Left ventricle myocardium superior (tissue), 1 donor: ENCODE measurements at regions not wholly inside any gene's neighbourhood (a gene's known extent, or its start where the extent isn't known, plus 50 kb on each side); places are given as distances from the start of the nearest gene placed in this dataset.
"Not testable (repeated sequence)": the region's sequence is repeated elsewhere in the genome, so short reads cannot be mapped to it uniquely, and the experiment has no call there.

Experiments
- ATAC-seq: fragments of 200-7000 bp; cut with Tn5 transposase; one replicate; pipeline ENCODE4 v1.9.1; 2020; ENCODE audit warnings: mild to moderate bottlenecking, moderate library complexity
- DNase-seq: peaks from one replicate; pipeline ENCODE4 v3.0.0-alpha.2; 2020
- intact Hi-C: fragments of 100-400 bp; cut with micrococcal nuclease; formaldehyde crosslinking; loops from one replicate; pipeline ENCODE4 v1.11.0; 2022
- donor health status: DM: no; HTN: yes; CAD: no; lungs with severe emphysema.

- DNase-seq (no peak), ATAC-seq (no peak)
- intact Hi-C loops, result no loop called here
Measured at GRCh38 chr6:118367314-118367713, 180.8 kb upstream of the PLN start.

DNA sequence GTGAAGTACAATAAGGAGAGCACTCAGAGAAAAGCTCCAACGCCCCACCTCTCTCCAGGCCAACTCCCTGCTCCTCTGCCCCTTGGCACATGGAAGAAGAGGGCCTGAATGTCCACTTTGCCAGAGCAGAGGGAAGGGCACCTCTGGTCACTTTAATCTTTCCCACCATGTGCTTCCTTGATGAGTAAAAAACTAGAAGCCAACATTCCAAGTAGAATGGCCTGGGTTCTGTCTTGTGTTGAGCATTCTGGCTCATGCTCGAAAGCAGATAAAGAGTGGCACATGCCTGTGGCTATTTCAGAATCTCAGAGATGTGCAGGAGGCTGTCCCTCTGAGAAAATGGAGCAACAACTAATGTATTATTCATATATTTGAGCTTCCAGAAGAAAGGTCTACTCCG lies 177.4 kb upstream of the PLN start:
- ATAC-seq, result peak; percentile 80
- DNase-seq, result peak; percentile 38
- intact Hi-C loops, result loop anchor here (2.0 to 10.0 kb wide), 3 partner anchors 84 to 182 kb away; no protein-coding TSS in a partner anchor

DNA sequence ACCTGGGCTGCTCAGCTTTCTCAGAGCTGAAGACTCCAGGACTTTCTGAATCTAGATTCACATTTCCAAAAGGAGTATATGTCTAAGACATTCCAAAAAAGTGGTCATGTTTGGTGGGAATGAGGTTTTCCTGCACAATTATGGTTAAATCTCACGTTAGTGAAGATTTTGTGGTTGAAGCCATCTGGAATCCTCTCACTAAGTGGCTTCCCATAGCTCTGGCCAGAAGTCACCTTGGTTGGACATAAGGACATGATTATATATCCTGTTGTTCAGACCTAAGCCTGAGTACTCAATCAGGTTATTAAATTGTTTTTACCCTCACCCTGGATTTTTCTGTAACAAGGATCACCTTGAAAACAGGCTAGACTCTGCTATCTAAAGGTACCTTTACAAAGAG lies 176.1 kb upstream of the PLN start:
- intact Hi-C loops, result loop anchor here (2.0 to 10.0 kb wide), 3 partner anchors 85 to 180 kb away; no protein-coding TSS in a partner anchor
- ATAC-seq (peak; percentile 61), DNase-seq (no peak)

DNA sequence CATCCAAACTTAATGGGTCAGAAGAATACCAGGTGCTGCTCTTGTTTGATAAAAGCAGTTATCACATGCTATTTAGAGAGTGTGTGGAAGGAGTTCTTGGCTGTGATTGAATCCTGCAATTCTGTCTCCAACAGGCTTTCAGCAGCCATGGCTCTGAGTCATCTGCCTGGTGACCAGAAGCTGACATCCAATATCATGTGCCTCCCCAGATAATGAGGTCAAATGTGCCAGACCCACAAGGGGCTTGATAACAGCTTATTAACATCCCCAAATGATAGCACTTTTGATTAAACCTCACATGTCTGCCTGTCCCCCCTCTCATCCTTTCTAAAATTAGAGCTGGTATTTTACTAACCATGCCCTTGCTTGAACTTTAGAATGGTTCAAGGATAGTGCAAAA lies 175.7 kb upstream of the PLN start:
- peak; percentile 92 for ATAC-seq
- DNase-seq, result peak; percentile 60
- intact Hi-C loops, result loop anchor here (5.0 to 10.0 kb wide), 2 partner anchors 132 to 180 kb away; no protein-coding TSS in a partner anchor

- ATAC-seq, result peak; percentile 99
- intact Hi-C loops, result loop anchor here (10.0 kb wide), 1 partner anchor 127 kb away; no protein-coding TSS in a partner anchor
- DNase-seq, result peak; percentile 84
Measured at GRCh38 chr6:118377711-118378414, 170.2 kb upstream of the PLN start.

DNA sequence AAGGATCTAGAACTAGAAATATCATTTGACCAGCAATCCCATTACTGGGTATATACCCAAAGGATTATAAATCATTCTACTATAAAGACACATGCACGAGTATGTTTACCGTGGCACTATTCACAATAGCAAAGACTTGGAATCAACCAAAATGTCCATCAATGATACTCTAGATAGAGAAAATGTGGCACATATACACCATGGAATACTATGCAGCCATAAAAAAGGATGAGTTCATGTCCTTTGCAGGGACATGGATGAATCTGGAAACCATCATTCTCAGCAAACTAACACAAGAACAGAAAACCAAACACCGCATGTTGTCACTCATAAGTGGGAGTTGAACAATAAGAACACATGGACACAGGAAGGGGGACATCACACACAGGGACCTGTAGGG lies 167.5 kb upstream of the PLN start:
- ATAC-seq, DNase-seq, intact Hi-C loops: not testable (repeated sequence)

GRCh38 chr6:118382126-118382525 lies 166.0 kb upstream of the PLN start:
- ATAC-seq (no peak), DNase-seq (no peak)
- intact Hi-C loops, result no loop called here

- intact Hi-C loops, result no loop called here
- no peak for DNase-seq
- ATAC-seq, result no peak
Measured at GRCh38 chr6:118383924-118384323, 164.2 kb upstream of the PLN start.

GRCh38 chr6:118386975-118387374 lies 161.1 kb upstream of the PLN start:
- intact Hi-C loops, result no loop called here
- ATAC-seq, result no peak

DNA sequence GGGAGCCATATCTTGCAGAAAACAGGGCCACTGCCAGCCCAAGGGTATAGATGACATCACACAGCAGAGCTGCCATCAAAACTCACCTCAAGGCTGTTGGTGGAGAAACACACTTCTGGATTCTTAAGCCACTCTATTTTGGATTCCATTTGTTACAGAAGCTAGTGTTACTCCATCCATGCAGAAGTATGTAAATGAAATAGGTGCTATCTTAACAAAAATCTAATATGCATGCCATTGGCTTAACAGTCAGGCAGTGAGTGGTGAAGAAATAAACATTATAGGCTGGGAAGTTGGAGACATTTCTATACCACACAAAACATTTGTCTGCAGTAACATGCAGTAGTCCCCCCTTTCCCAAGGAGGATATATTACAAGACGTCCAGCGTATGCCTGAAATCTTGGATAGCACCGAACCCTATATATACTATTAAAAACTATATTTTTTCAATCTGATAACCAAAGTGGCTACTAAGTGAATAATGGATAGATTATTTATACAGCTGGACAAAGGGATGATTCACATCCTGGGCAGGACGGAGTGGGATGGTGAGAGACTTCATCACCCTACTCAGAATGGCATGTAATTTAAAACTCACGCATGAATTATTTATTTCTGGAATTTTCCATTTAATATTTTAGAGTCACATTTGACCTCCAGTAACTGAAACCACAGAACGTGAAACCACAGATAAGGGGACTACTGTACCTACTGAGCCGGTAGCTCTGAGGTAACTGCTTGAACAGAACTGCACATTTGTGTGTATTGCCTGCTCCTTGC lies 160.0 kb upstream of the PLN start:
- ATAC-seq (no peak), DNase-seq (no peak)
- intact Hi-C loops, result no loop called here

More at GRCh38 chr6:118386975-118387374, 161.1 kb upstream of the PLN start:
- DNase-seq, result no peak

- no peak for DNase-seq
- ATAC-seq, result no peak
- intact Hi-C loops, result no loop called here
Measured at GRCh38 chr6:118391086-118391485, 157.0 kb upstream of the PLN start.

DNA sequence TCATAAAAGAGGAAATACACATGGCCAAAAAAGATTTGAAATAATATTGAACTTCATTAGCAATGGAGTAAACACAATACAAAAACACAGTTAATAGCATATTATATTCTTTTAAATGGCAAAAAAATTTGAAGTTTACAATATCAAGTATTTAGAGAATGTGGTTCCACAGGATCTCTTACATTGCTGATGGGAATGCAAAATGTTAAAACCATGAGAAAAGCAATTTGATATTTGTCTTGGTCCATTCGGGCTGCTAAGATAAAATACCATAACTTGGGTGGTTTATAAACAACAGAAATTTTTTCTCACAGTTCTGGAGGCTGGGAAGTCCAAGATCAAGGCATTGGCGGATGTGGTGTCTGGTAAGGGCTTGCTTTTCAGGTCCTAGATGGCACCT lies 154.0 kb upstream of the PLN start:
- intact Hi-C loops, result no loop called here
- no peak for ATAC-seq
- DNase-seq, result no peak

DNA sequence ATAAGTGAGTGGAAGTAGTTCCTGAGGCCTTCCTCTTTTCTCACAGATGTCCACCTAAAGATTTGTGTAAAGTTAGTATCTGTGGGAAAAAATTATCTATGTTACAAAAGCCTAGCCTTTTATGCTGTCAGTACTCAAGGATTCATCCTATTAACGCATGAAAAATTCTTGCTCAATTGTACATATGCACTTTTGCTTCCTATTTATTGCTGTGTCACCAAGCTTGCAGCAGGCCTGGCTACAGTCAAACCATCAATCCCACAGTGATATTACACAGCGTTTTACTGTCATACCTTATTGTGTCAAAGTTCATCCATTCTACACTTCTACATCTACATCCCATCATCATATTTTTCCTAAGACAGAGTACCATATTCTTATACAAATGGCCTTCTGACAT lies 151.1 kb upstream of the PLN start:
- peak; percentile 26 for ATAC-seq
- DNase-seq, result no peak
- intact Hi-C loops, result no loop called here

DNA sequence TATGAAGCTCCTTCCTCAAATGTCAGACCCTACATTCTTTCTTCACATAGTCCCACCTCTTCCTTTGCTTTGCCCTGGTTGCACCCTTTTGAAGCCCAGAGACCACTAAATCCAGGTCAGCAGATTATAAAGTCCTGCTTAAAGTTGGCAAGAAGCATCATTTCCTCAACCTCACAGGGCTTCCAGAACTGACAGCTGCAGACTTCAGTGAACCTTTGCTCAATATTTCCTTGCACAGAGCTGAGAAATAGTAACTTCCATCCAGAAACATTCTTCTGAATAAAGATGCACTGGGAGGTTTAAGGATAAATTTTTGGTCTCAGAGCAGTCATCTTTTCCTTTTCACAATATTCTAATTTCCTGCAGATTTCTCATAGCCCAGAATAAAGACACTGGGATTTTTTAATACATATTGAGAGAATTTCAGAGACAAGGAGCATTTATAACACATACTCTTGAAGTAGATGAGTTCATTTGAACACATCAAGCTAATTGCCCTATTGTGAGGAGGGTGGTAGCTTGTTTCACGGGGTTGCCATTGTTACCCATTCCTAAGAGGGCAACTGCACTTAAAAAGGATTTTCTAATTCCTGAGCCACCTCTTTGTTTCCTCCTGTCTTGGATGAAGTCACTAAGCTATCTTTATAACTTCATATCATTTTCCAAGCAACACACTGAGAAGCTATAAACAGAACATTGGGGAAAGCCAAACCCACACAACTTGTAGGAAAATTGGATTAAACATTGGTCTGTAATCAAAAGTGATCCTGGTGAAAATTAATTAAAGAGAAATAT lies 150.2 kb upstream of the PLN start:
- ATAC-seq, result peak; percentile 76
- intact Hi-C loops, result no loop called here
- no peak for DNase-seq

GRCh38 chr6:118400098-118400497 lies 148.0 kb upstream of the PLN start:
- intact Hi-C loops, result no loop called here
- no peak for DNase-seq
- no peak for ATAC-seq

DNA sequence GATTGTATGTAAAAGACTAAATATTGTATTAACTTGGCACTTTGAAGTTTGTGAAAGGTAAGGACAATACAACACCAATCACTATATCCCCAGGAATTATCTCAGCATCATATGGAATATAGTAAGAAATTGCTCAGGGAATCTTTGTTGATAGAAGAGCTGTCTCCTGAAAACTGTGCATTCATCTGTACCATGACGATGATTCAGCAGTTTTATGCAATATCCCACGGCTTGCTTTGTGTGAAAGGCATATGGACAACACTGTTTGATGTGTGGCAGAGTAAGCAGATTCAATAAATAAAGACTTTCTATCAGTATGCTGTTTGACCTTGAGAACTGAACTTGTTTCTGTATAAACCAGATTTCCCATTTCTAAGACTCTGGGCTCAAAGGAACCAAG lies 147.5 kb upstream of the PLN start:
- ATAC-seq, result no peak
- DNase-seq, result no peak
- intact Hi-C loops, result no loop called here

GRCh38 chr6:118401325-118401975 lies 146.6 kb upstream of the PLN start:
- intact Hi-C loops, result no loop called here
- no peak for DNase-seq
- peak; percentile 36 for ATAC-seq

DNA sequence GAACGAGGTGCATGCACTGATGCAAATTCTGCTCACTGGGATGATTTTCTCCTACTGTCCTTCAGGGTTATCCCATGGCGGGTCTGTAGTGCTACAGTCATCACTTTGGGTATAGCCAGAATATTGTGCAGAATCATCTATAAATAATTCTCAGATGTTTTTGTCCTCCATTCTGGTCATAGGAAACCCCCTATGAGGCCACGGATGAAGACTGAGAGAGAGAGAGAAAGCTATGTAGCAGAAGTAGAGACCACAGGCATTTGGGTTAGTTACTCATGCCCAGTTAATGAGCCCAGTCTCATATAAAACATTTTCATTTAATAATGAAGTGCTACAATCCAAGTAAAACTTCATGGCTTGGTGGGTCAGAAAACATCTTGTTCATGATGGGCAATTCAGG lies 145.1 kb upstream of the PLN start:
- DNase-seq (no peak), ATAC-seq (no peak)
- intact Hi-C loops, result no loop called here

DNA sequence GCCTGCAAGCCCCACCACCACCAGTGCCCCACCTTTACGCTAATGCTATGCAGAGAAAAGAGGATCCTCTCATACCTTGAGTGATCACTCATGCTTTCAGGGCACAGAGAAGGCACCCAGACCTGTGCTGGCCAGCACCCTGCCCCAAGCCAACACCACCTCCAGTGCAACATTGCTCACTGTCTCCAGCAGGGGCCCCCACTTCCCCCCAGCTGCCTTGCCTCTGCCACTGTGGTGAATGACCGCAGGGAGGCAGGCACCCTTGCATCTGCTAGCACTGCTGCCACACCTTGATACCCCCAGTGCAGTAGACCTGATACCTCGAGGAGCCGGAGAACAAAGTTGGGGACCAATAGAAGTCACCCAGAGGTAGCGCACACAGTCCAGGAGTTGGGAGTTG lies 139.2 kb upstream of the PLN start:
- intact Hi-C loops, result no loop called here
- DNase-seq, result no peak

More for the DNA sequence above, 139.2 kb upstream of the PLN start:
- ATAC-seq, result no peak
